OCI-LY7 (cell line): ENCODE measurements at regions not wholly inside any gene's neighbourhood (a gene's known extent, or its start where the extent isn't known, plus 50 kb on each side); places are given as distances from the start of the nearest gene placed in this dataset.

Source experiments
- CTCF ChIP-seq: fragments of 200-600 bp; sonication (generic); conservative IDR thresholded peaks from 2 replicates; pipeline ENCODE4 v1.5.1; 2014; ENCODE audit warnings: mild to moderate bottlenecking, antibody characterized with exemption, low read length, moderate library complexity, mixed read lengths
- EZH2phosphoT487 ChIP-seq: fragments of 200-600 bp; sonication (generic); IDR thresholded peaks from 2 replicates; pipeline ENCODE4 v1.6.1; 2018; ENCODE audit warnings: low read depth, borderline replicate concordance, mild to moderate bottlenecking, mixed run types, antibody characterized with exemption, low read length, moderate library complexity, mixed read lengths

- no peak for TF ChIP-seq CTCF
- no peak for TF ChIP-seq EZH2phosphoT487
These were observed 100.1 kb upstream of the GCFC2 start for GRCh38 chr2:75810611-75811330.
